ENCODE measurements at regions not wholly inside any gene's neighbourhood (a gene's known extent, or its start where the extent isn't known, plus 50 kb on each side); places are given as distances from the start of the nearest gene placed in this dataset.

- TF ChIP-seq CTCF (IDR thresholded peaks at IDR 0.05) (no peak), POLR2A (IDR thresholded peaks at IDR 0.05) (no peak), POLR2AphosphoS5 (IDR thresholded peaks at IDR 0.05) (no peak)
Measured at GRCh38 chr7:113204415-113204814, 86.1 kb upstream of the SMIM30 start.
